B cell (primary cell): ENCODE measurements at regions not wholly inside any gene's neighbourhood (a gene's known extent, or its start where the extent isn't known, plus 50 kb on each side); places are given as distances from the start of the nearest gene placed in this dataset.

Experiments
- EZH2 ChIP-seq: IDR thresholded peaks from 2 replicates; pipeline ENCODE4 v1.6.1; 2012; ENCODE audit warnings: borderline replicate concordance, low read depth, mild to moderate bottlenecking, moderate library complexity, low read length; ENCODE audit not compliant: insufficient read depth, poor library complexity, severe bottlenecking
- TF ChIP-seq, protein P1 (sequence below): fragments of 200-600 bp; IDR thresholded peaks from one replicate; pipeline ENCODE4 v1.8.0; 2022; ENCODE audit warnings: antibody characterized with exemption, mild to moderate bottlenecking

GRCh38 chr16:85293458-85293857 lies 181.2 kb upstream of the CIBAR2 start:
- TF ChIP-seq, protein P1, sequence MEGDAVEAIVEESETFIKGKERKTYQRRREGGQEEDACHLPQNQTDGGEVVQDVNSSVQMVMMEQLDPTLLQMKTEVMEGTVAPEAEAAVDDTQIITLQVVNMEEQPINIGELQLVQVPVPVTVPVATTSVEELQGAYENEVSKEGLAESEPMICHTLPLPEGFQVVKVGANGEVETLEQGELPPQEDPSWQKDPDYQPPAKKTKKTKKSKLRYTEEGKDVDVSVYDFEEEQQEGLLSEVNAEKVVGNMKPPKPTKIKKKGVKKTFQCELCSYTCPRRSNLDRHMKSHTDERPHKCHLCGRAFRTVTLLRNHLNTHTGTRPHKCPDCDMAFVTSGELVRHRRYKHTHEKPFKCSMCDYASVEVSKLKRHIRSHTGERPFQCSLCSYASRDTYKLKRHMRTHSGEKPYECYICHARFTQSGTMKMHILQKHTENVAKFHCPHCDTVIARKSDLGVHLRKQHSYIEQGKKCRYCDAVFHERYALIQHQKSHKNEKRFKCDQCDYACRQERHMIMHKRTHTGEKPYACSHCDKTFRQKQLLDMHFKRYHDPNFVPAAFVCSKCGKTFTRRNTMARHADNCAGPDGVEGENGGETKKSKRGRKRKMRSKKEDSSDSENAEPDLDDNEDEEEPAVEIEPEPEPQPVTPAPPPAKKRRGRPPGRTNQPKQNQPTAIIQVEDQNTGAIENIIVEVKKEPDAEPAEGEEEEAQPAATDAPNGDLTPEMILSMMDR, result no peak
- no peak for TF ChIP-seq EZH2
